Endothelial cell of umbilical vein (primary cell): ENCODE measurements at regions not wholly inside any gene's neighbourhood (a gene's known extent, or its start where the extent isn't known, plus 50 kb on each side); places are given as distances from the start of the nearest gene placed in this dataset.

Experiments used
- BruUV-seq: library from RNA; stranded (reverse); fragments of 400-500 nt; replicated peaks from 2 replicates; lab custom pipeline; 2021; lab: Mats Ljungman, UMichigan
- CTCF ChIA-PET: fragments of 300-600, 350-600 bp; sonication (Branson Sonifier 250); formaldehyde crosslinking; loops from one replicate; lab custom pipeline; 2021; ENCODE audit warnings: antibody characterized with exemption, inconsistent platforms; lab: Charles Lee
- POLR2A ChIA-PET: fragments of 300-600, 350-600 bp; sonication (Branson Sonifier 250); formaldehyde crosslinking; loops from one replicate; lab custom pipeline; 2021; ENCODE audit warnings: antibody characterized with exemption, inconsistent platforms; lab: Charles Lee
- DNase-seq: peaks from one replicate; pipeline ENCODE4 v3.0.0-alpha.2; 2011; ENCODE audit warnings: low read depth, low spot score
- FAIRE-seq: peaks from 2 replicates; lab custom pipeline; 2011; peaks lifted over from hg19 to GRCh38; lab: Jason Lieb, UNC
- H2AFZ ChIP-seq: 2 replicates; pipeline ENCODE4 v1.6.0; 2012; ENCODE audit warnings: low read depth, low read length, control low read depth, inconsistent platforms
- H3K27ac ChIP-seq: 2 replicates; pipeline ENCODE4 v1.5.1; 2011; ENCODE audit warnings: low read depth, mild to moderate bottlenecking, control low read depth, low read length, moderate library complexity; ENCODE audit not compliant: insufficient read depth
- H3K27me3 ChIP-seq, 2 experiments: 2 replicates each; pipeline versions ENCODE4 v1.6.0 to v1.6.1; 2011; ENCODE audit warnings: low read length in 2 of 2, mixed read lengths in 1 of 2; ENCODE audit not compliant: control insufficient read depth in 2 of 2, insufficient read depth in 2 of 2
- H3K36me3 ChIP-seq, 2 experiments: 2 replicates in 1 of 2; 3 replicates in 1 of 2; pipeline ENCODE4 v1.5.1; 2011; ENCODE audit warnings: low read length in 2 of 2, mild to moderate bottlenecking in 1 of 2, moderate library complexity in 1 of 2; ENCODE audit not compliant: control insufficient read depth in 2 of 2, insufficient read depth in 2 of 2; ENCODE audit errors: extremely low read depth in 1 of 2
- H3K4me1 ChIP-seq: 3 replicates; pipeline ENCODE4 v1.5.1; 2011; ENCODE audit warnings: mild to moderate bottlenecking, low read length; ENCODE audit not compliant: control insufficient read depth, insufficient read depth; ENCODE audit errors: extremely low read depth
- H3K4me2 ChIP-seq: 2 replicates; pipeline ENCODE4 v1.6.1; 2011; ENCODE audit warnings: low read length, control low read depth, mixed read lengths; ENCODE audit not compliant: insufficient read depth
- H3K4me3 ChIP-seq, 3 experiments: fragments of 200-600 bp in 1 of 3; sonication (generic), shearing (Covaris generic) in 1 of 3; replicated peaks in 1 of 3; 2 replicates each; pipeline ENCODE4 v1.5.1; 2011 to 2016; ENCODE audit warnings: control low read depth in 3 of 3, low read length in 3 of 3, mild to moderate bottlenecking in 2 of 3, inconsistent platforms in 1 of 3, low read depth in 1 of 3, moderate library complexity in 1 of 3; ENCODE audit not compliant: insufficient read depth in 1 of 3
- H3K79me2 ChIP-seq: 2 replicates; pipeline ENCODE4 v1.6.0; 2012; ENCODE audit warnings: low read length, inconsistent platforms; ENCODE audit not compliant: control insufficient read depth, insufficient read depth
- H3K9ac ChIP-seq: replicated peaks from 2 replicates; pipeline ENCODE3; 2011; ENCODE audit warnings: low read length, control low read depth; ENCODE audit not compliant: insufficient read depth; ENCODE audit errors: extremely low read depth
- H3K9me1 ChIP-seq: replicated peaks from 3 replicates; pipeline ENCODE4 v1.6.0; 2011; ENCODE audit warnings: mild to moderate bottlenecking, low read length; ENCODE audit not compliant: control insufficient read depth, insufficient read depth; ENCODE audit errors: extremely low read depth
- H3K9me3 ChIP-seq: replicated peaks from 2 replicates; pipeline ENCODE4 v1.5.1; 2012; ENCODE audit warnings: low read length, inconsistent platforms; ENCODE audit not compliant: control insufficient read depth, insufficient read depth
- H4K20me1 ChIP-seq: replicated peaks from 2 replicates; pipeline ENCODE3; 2011; ENCODE audit warnings: mild to moderate bottlenecking, low read length; ENCODE audit not compliant: control insufficient read depth, insufficient read depth; ENCODE audit errors: extremely low read depth
- EZH2 ChIP-seq: IDR thresholded peaks from 2 replicates; pipeline ENCODE4 v1.6.1; 2012; ENCODE audit warnings: borderline replicate concordance, low read depth, mild to moderate bottlenecking, moderate library complexity, low read length, inconsistent platforms; ENCODE audit not compliant: severe bottlenecking
- FOS ChIP-seq: IDR thresholded peaks from 2 replicates; pipeline ENCODE4 v1.6.1; 2011; ENCODE audit warnings: mild to moderate bottlenecking, low read length, moderate library complexity, borderline replicate concordance; ENCODE audit not compliant: insufficient read depth
- GATA2 ChIP-seq: IDR thresholded peaks from 2 replicates; pipeline ENCODE4 v1.7.0; 2011; ENCODE audit warnings: low read depth, mild to moderate bottlenecking, moderate library complexity, mixed read lengths, low read length; ENCODE audit not compliant: insufficient read length, insufficient read depth
- JUN ChIP-seq: IDR thresholded peaks from 2 replicates; pipeline ENCODE4 v1.6.1; 2011; ENCODE audit warnings: borderline replicate concordance, low read depth; ENCODE audit not compliant: insufficient read length, insufficient read depth
- MAX ChIP-seq: IDR thresholded peaks from 2 replicates; pipeline ENCODE4 v1.6.1; 2011; ENCODE audit not compliant: insufficient read depth, insufficient read length
- MYC ChIP-seq: IDR thresholded peaks from one replicate; pipeline ENCODE4 v1.6.1; 2011; ENCODE audit warnings: mild to moderate bottlenecking, low read depth, low read length
- POLR2A ChIP-seq: IDR thresholded peaks from 2 replicates; pipeline ENCODE4 v1.6.1; 2012; ENCODE audit warnings: low read depth, mild to moderate bottlenecking, control low read depth, low read length
- POLR2AphosphoS5 ChIP-seq: IDR thresholded peaks from 2 replicates; pipeline ENCODE4 v1.6.1; 2012; ENCODE audit warnings: low read depth, mild to moderate bottlenecking, control low read depth, low read length, moderate library complexity; ENCODE audit not compliant: insufficient read depth
- dilution Hi-C: fragments of 300-500 bp; cut with MboI; formaldehyde crosslinking; loops from one replicate; pipeline ENCODE4 v1.15.0; 2019; ENCODE audit warnings: low sequenced_read_pairs; ENCODE audit not compliant: extremely low pct_ligation_motif_present
- intact Hi-C: fragments of 100-400 bp; cut with micrococcal nuclease; formaldehyde crosslinking; loops from one replicate; pipeline ENCODE4 v1.10.0; 2022
- TF ChIP-seq, protein P1 (sequence below), 2 donors: IDR thresholded peaks; 1 replicate in 1 of 2; 2 replicates in 1 of 2; pipeline ENCODE4 v1.5.1; 2011; ENCODE audit warnings: low read length in 2 of 2, mild to moderate bottlenecking in 2 of 2, moderate library complexity in 2 of 2, control low read depth in 1 of 2, inconsistent platforms in 1 of 2, low read depth in 1 of 2; ENCODE audit not compliant: insufficient read depth in 1 of 2; ENCODE audit errors: extremely low read depth in 1 of 2

GRCh38 chr17:77879226-77879895 is 79.1 kb upstream of the TNRC6C start:
- no peaks in the 10 kb centered on the region for H3K79me2 ChIP-seq
- dilution Hi-C loops: no loop called here
- intact Hi-C loops: no loop called here

More at GRCh38 chr17:77879226-77879895, 79.1 kb upstream of the TNRC6C start:
- H2AFZ ChIP-seq: no peak overlapping the region
- H3K9me1 ChIP-seq: no peaks in the 10 kb centered on the region
- H3K4me3 ChIP-seq: no peak overlapping the region
- H3K4me1 ChIP-seq: no peaks in the 10 kb centered on the region
- no peaks in the 10 kb centered on the region for H3K36me3 ChIP-seq
- FAIRE-seq (no peak), DNase-seq (no peak)
- H3K9ac ChIP-seq: no peak overlapping the region
- H3K27me3 ChIP-seq: no peaks in the 10 kb centered on the region
- no peaks in the 10 kb centered on the region for H3K9me3 ChIP-seq
- no peak overlapping the region for H3K27ac ChIP-seq
- H4K20me1 ChIP-seq: no peaks in the 10 kb centered on the region
- TF ChIP-seq JUN: no peak
- no peak for TF ChIP-seq POLR2A
- TF ChIP-seq, protein P1, sequence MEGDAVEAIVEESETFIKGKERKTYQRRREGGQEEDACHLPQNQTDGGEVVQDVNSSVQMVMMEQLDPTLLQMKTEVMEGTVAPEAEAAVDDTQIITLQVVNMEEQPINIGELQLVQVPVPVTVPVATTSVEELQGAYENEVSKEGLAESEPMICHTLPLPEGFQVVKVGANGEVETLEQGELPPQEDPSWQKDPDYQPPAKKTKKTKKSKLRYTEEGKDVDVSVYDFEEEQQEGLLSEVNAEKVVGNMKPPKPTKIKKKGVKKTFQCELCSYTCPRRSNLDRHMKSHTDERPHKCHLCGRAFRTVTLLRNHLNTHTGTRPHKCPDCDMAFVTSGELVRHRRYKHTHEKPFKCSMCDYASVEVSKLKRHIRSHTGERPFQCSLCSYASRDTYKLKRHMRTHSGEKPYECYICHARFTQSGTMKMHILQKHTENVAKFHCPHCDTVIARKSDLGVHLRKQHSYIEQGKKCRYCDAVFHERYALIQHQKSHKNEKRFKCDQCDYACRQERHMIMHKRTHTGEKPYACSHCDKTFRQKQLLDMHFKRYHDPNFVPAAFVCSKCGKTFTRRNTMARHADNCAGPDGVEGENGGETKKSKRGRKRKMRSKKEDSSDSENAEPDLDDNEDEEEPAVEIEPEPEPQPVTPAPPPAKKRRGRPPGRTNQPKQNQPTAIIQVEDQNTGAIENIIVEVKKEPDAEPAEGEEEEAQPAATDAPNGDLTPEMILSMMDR (IDR thresholded peaks at IDR 0.05; ENCODE audit: extremely low read depth in 1 of 2, insufficient read depth in 1 of 2, low read depth in 1 of 2, low read length in 2 of 2): no peak
- TF ChIP-seq MAX: no peak
- no peak for TF ChIP-seq MYC
- no peak for TF ChIP-seq FOS
- TF ChIP-seq GATA2: no peak
- no peak for TF ChIP-seq POLR2AphosphoS5
- TF ChIP-seq EZH2: no peak
- POLR2A ChIA-PET: no interaction called here
- no peak overlapping the region for H3K4me2 ChIP-seq
- CTCF ChIA-PET: interaction anchor here (1.5 kb wide), 1 partner anchor 13 kb away, joined by 4 read pairs; no protein-coding TSS in a partner anchor
- no TSS peak for BruUV-seq
